SK-N-SH treated with all-trans-retinoic acid at 6 μM for 48 hours (cell line): ENCODE measurements at regions not wholly inside any gene's neighbourhood (a gene's known extent, or its start where the extent isn't known, plus 50 kb on each side); places are given as distances from the start of the nearest gene placed in this dataset.

ENCODE experiments used
- GLIS3 ChIP-seq: fragments of 250-450 bp; sonication (Bioruptor Pico); IDR thresholded peaks from 2 replicates; pipeline ENCODE4 v1.5.0; 2020; ENCODE audit warnings: mild to moderate bottlenecking, moderate library complexity
- OSR1 ChIP-seq: fragments of 250-450 bp; sonication (Bioruptor Pico); IDR thresholded peaks from 2 replicates; pipeline ENCODE4 v1.8.0; 2022; ENCODE audit warnings: moderate library complexity, mild to moderate bottlenecking, inconsistent platforms
- PPARA ChIP-seq: fragments of 250-450 bp; sonication (Bioruptor Pico); IDR thresholded peaks from 2 replicates; pipeline ENCODE4 v1.5.0; 2020; ENCODE audit warnings: mild to moderate bottlenecking, borderline replicate concordance
- TCF4 ChIP-seq: fragments of 250-450 bp; sonication (Bioruptor Pico); IDR thresholded peaks from 2 replicates; pipeline ENCODE4 v1.8.0; 2021; ENCODE audit warnings: mild to moderate bottlenecking, moderate library complexity, borderline replicate concordance
- TOX ChIP-seq: fragments of 250-450 bp; sonication (Bioruptor Pico); IDR thresholded peaks from 2 replicates; pipeline ENCODE4 v1.8.0; 2021; ENCODE audit warnings: mild to moderate bottlenecking, moderate library complexity, borderline replicate concordance
- ZC3H10 ChIP-seq: fragments of 250-450 bp; sonication (Bioruptor Pico); IDR thresholded peaks from 2 replicates; pipeline ENCODE4 v1.5.1; 2021; ENCODE audit warnings: mild to moderate bottlenecking, moderate library complexity
- ZFP3 ChIP-seq: fragments of 250-450 bp; sonication (Bioruptor Pico); IDR thresholded peaks from 2 replicates; pipeline ENCODE4 v1.5.0; 2020; ENCODE audit warnings: mild to moderate bottlenecking, moderate library complexity
- ZFP30 ChIP-seq: fragments of 450-650 bp; formaldehyde crosslinking; IDR thresholded peaks from 2 replicates; pipeline ENCODE4 v1.5.0; 2022; ENCODE audit warnings: mild to moderate bottlenecking, moderate library complexity
- ZNF8 ChIP-seq: fragments of 450-650 bp; formaldehyde crosslinking; IDR thresholded peaks from 2 replicates; pipeline ENCODE4 v1.5.0; 2020; ENCODE audit warnings: mild to moderate bottlenecking, moderate library complexity

GRCh38 chr2:765369-765768 lies 88.2 kb upstream of the TMEM18 start:
- TF ChIP-seq ZC3H10 (CRISPR knock-in tag) = no peak
- no peak for TF ChIP-seq PPARA
- TF ChIP-seq ZNF8 (CRISPR knock-in tag) = no peak
- TF ChIP-seq ZFP30 = no peak
- no peak for TF ChIP-seq GLIS3 (CRISPR knock-in tag)
- TF ChIP-seq OSR1 (CRISPR knock-in tag) = no peak
- TF ChIP-seq ZFP3 (CRISPR knock-in tag) = no peak
- TF ChIP-seq TCF4 (CRISPR knock-in tag) = no peak
- no peak for TF ChIP-seq TOX (CRISPR knock-in tag)
